HG03064 (cell line): ENCODE measurements at regions not wholly inside any gene's neighbourhood (a gene's known extent, or its start where the extent isn't known, plus 50 kb on each side); places are given as distances from the start of the nearest gene placed in this dataset.

ENCODE experiments used
- ATAC-seq: cut with Tn5 transposase; IDR thresholded peaks from one replicate; pipeline ENCODE4 v1.9.1; 2021; ENCODE audit warnings: low read depth; ENCODE audit not compliant: unreplicated experiment

- ATAC-seq, result no peak
Observed at GRCh38 chr3:148073721-148074456, 623.8 kb upstream of the AGTR1 start.

- no peak for ATAC-seq
Observed at GRCh38 chr3:148074946-148075345, 622.8 kb upstream of the AGTR1 start.

GRCh38 chr3:148075771-148076716, 621.7 kb upstream of the AGTR1 start:
- no peak for ATAC-seq

- no peak for ATAC-seq
Observed at GRCh38 chr3:148077318-148077923, 620.3 kb upstream of the AGTR1 start.

- no peak for ATAC-seq
Observed at GRCh38 chr3:148077965-148078364, 619.7 kb upstream of the AGTR1 start.

GRCh38 chr3:148078658-148079057, 619.0 kb upstream of the AGTR1 start:
- no peak for ATAC-seq

- ATAC-seq, result no peak
Observed at GRCh38 chr3:148079370-148079769, 618.3 kb upstream of the AGTR1 start.

GRCh38 chr3:148081926-148082325, 615.8 kb upstream of the AGTR1 start:
- ATAC-seq, result no peak

- no peak for ATAC-seq
Observed at GRCh38 chr3:148082506-148083280, 615.0 kb upstream of the AGTR1 start.

GRCh38 chr3:148083526-148084182, 614.0 kb upstream of the AGTR1 start:
- no peak for ATAC-seq

GRCh38 chr3:148084931-148085330, 612.8 kb upstream of the AGTR1 start:
- no peak for ATAC-seq

- no peak for ATAC-seq
Observed at GRCh38 chr3:148087601-148088371, 609.9 kb upstream of the AGTR1 start.

GRCh38 chr3:148089171-148089570, 608.5 kb upstream of the AGTR1 start:
- ATAC-seq, result no peak

GRCh38 chr3:148090156-148090555, 607.5 kb upstream of the AGTR1 start:
- no peak for ATAC-seq

- ATAC-seq, result no peak
Observed at GRCh38 chr3:148092624-148093347, 604.9 kb upstream of the AGTR1 start.

GRCh38 chr3:148093753-148094152, 604.0 kb upstream of the AGTR1 start:
- no peak for ATAC-seq

- no peak for ATAC-seq
Observed at GRCh38 chr3:148095962-148096361, 601.7 kb upstream of the AGTR1 start.

- ATAC-seq, result no peak
Observed at GRCh38 chr3:148100476-148100875, 597.2 kb upstream of the AGTR1 start.

GRCh38 chr3:148101061-148101460, 596.6 kb upstream of the AGTR1 start:
- ATAC-seq, result no peak
